Liver (tissue), 7 donors: ENCODE measurements at regions not wholly inside any gene's neighbourhood (a gene's known extent, or its start where the extent isn't known, plus 50 kb on each side); places are given as distances from the start of the nearest gene placed in this dataset.

Experiments
- DNase-seq: peaks from one replicate; pipeline ENCODE4 v3.0.0-alpha.2; 2017; ENCODE audit warnings: low spot score
- H3K27ac ChIP-seq, 2 donors: one replicate each; pipeline ENCODE4 v1.7.0; 2013; ENCODE audit warnings: inconsistent platforms in 2 of 2, low read length in 2 of 2, control low read depth in 1 of 2, low read depth in 1 of 2, mild to moderate bottlenecking in 1 of 2
- H3K27me3 ChIP-seq, 4 donors: one replicate each; pipeline versions ENCODE4 v1.6.1 to v1.7.0; 2013; ENCODE audit warnings: low read length in 3 of 4, inconsistent platforms in 1 of 4, mild to moderate bottlenecking in 1 of 4, moderate library complexity in 1 of 4; ENCODE audit not compliant: control insufficient read depth in 4 of 4, insufficient read depth in 4 of 4
- H3K36me3 ChIP-seq, 4 donors: one replicate each; pipeline versions ENCODE4 v1.6.1 to v1.7.0; 2013; ENCODE audit warnings: low read length in 3 of 4, mild to moderate bottlenecking in 3 of 4, low read depth in 1 of 4, moderate library complexity in 1 of 4; ENCODE audit not compliant: control insufficient read depth in 4 of 4, insufficient read depth in 3 of 4
- H3K4me1 ChIP-seq, 4 donors: one replicate each; pipeline versions ENCODE4 v1.6.1 to v1.7.0; 2013; ENCODE audit warnings: low read length in 3 of 4, mild to moderate bottlenecking in 3 of 4, moderate library complexity in 1 of 4; ENCODE audit not compliant: control insufficient read depth in 4 of 4, insufficient read depth in 4 of 4
- H3K4me3 ChIP-seq, 3 donors: one replicate each; pipeline versions ENCODE4 v1.6.1 to v1.7.0; 2013; ENCODE audit warnings: low read length in 3 of 3, control low read depth in 1 of 3, low read depth in 1 of 3, mild to moderate bottlenecking in 1 of 3
- H3K9ac ChIP-seq, 2 donors: one replicate each; pipeline ENCODE4 v1.7.0; 2013; ENCODE audit warnings: low read length in 2 of 2, mild to moderate bottlenecking in 2 of 2, moderate library complexity in 2 of 2, control low read depth in 1 of 2, low read depth in 1 of 2
- H3K9me3 ChIP-seq, 4 donors: one replicate each; pipeline versions ENCODE4 v1.6.1 to v1.7.0; 2013; ENCODE audit warnings: low read length in 3 of 4; ENCODE audit not compliant: control insufficient read depth in 4 of 4
- ATF3 ChIP-seq: IDR thresholded peaks from 2 replicates; pipeline ENCODE4 v1.6.1; 2016; ENCODE audit warnings: antibody characterized with exemption
- EGR1 ChIP-seq, 2 donors: IDR thresholded peaks; 2 replicates each; pipeline ENCODE4 v1.6.1; 2016 to 2018; ENCODE audit warnings: antibody characterized with exemption in 2 of 2, low read depth in 2 of 2
- FOXA1 ChIP-seq: IDR thresholded peaks from 2 replicates; pipeline ENCODE4 v1.6.1; 2016; ENCODE audit warnings: antibody characterized with exemption
- FOXA2 ChIP-seq: IDR thresholded peaks from 2 replicates; pipeline ENCODE4 v1.6.1; 2016; ENCODE audit warnings: antibody characterized with exemption
- GABPA ChIP-seq, 2 donors: IDR thresholded peaks in 1 of 2; conservative IDR thresholded peaks in 1 of 2; 2 replicates each; pipeline ENCODE4 v1.6.1; 2016; ENCODE audit warnings: antibody characterized with exemption in 2 of 2, mild to moderate bottlenecking in 1 of 2, moderate library complexity in 1 of 2
- HNF4A ChIP-seq, 2 donors: conservative IDR thresholded peaks; 2 replicates each; pipeline ENCODE4 v1.6.1; 2016; ENCODE audit warnings: antibody characterized with exemption in 2 of 2, mild to moderate bottlenecking in 2 of 2
- HNF4G ChIP-seq: IDR thresholded peaks from 2 replicates; pipeline ENCODE4 v1.6.1; 2016; ENCODE audit warnings: antibody characterized with exemption
- NR2F2 ChIP-seq: IDR thresholded peaks from 2 replicates; pipeline ENCODE4 v1.6.1; 2016; ENCODE audit warnings: antibody characterized with exemption
- REST ChIP-seq: IDR thresholded peaks from 2 replicates; pipeline ENCODE4 v1.6.1; 2016; ENCODE audit warnings: antibody characterized with exemption, mild to moderate bottlenecking
- SP1 ChIP-seq: IDR thresholded peaks from 2 replicates; pipeline ENCODE4 v1.6.1; 2018; ENCODE audit warnings: antibody characterized with exemption, mild to moderate bottlenecking
- TAF1 ChIP-seq: conservative IDR thresholded peaks from 2 replicates; pipeline ENCODE4 v1.6.1; 2016; ENCODE audit warnings: antibody characterized with exemption, mild to moderate bottlenecking
- ZBTB33 ChIP-seq: IDR thresholded peaks from 2 replicates; pipeline ENCODE4 v1.6.1; 2016; ENCODE audit warnings: antibody characterized with exemption
- WGBS: extraction: QIAGEN DNeasy Blood & Tissue Kit; methylation state at CpG from one replicate; pipeline ENCODE4 v1.1.7; 2013; 5-methylcytosine and 5-hydroxymethylcytosine counted together
- donor health status: healthy.
- donor health status: healthy.
- donor health status: healthy.
- donor health status: healthy.

- no peak for TF ChIP-seq ATF3
- no peak for TF ChIP-seq GABPA (IDR thresholded peaks at IDR 0.05 in 1 of 2, conservative IDR thresholded peaks at IDR 0.05 in 1 of 2)
- no peak for TF ChIP-seq HNF4A (conservative IDR thresholded peaks at IDR 0.05)
- TF ChIP-seq EGR1 (IDR thresholded peaks at IDR 0.05; ENCODE audit: low read depth in 2 of 2): no peak
- TF ChIP-seq SP1: no peak
- TF ChIP-seq ZBTB33: no peak
- TF ChIP-seq TAF1: no peak
- TF ChIP-seq FOXA2: no peak
- TF ChIP-seq HNF4G: no peak
Measured at GRCh38 chr14:56723418-56723817, 86.9 kb downstream of the OTX2 start (continued).

GRCh38 chr14:56720703-56721460 lies 89.4 kb downstream of the OTX2 start:
- no peak overlapping the region for H3K4me3 ChIP-seq
- 34% methylated on average over 4 of the region's 4 CpGs for whole genome bisulfite sequencing
- TF ChIP-seq NR2F2: no peak
- TF ChIP-seq GABPA (IDR thresholded peaks at IDR 0.05 in 1 of 2, conservative IDR thresholded peaks at IDR 0.05 in 1 of 2): no peak
- H3K27ac ChIP-seq: no peak overlapping the region
- peaks cover 0 to 4% (median 0%) of the 10 kb centered on the region in 4 donors for H3K27me3 ChIP-seq
- H3K9ac ChIP-seq: no peak overlapping the region
- H3K36me3 ChIP-seq: no peaks in the 10 kb centered on the region
- no peaks in the 10 kb centered on the region for H3K4me1 ChIP-seq
- DNase-seq: no peak
- H3K9me3 ChIP-seq: no peaks in the 10 kb centered on the region

- H3K9ac ChIP-seq: no peak overlapping the region
- H3K36me3 ChIP-seq: no peaks in the 10 kb centered on the region
- no peak for TF ChIP-seq FOXA1
- peak in 1 of 2 donors; percentile 14 for TF ChIP-seq HNF4A (conservative IDR thresholded peaks at IDR 0.05)
- TF ChIP-seq REST: no peak
- H3K27ac ChIP-seq: no peak overlapping the region
- H3K9me3 ChIP-seq: no peaks in the 10 kb centered on the region
- peaks cover 0 to 4% (median 0%) of the 10 kb centered on the region in 4 donors for H3K27me3 ChIP-seq
- DNase-seq: no peak
- H3K4me1 ChIP-seq: no peaks in the 10 kb centered on the region
- H3K4me3 ChIP-seq: no peak overlapping the region
Measured at GRCh38 chr14:56718312-56718711, 92.0 kb downstream of the OTX2 start.
